K562 (cell line): ENCODE measurements at regions not wholly inside any gene's neighbourhood (a gene's known extent, or its start where the extent isn't known, plus 50 kb on each side); places are given as distances from the start of the nearest gene placed in this dataset.

Experiments
- ATAC-seq: fragments of 200-7000 bp; cut with Tn5 transposase; 3 replicates; pipeline ENCODE4 v1.9.1; 2020; ENCODE audit warnings: moderate library complexity
- BruUV-seq: library from RNA; stranded (reverse); fragments of 400-500 nt; replicated peaks from 2 replicates; lab custom pipeline; 2021; lab: Mats Ljungman, UMichigan
- CTCF ChIA-PET: fragments of 300-600 bp; formaldehyde crosslinking; extraction: SDS; loops from one replicate; lab custom pipeline; 2021; ENCODE audit warnings: low intra/inter-chr PET ratio; lab: Yijun Ruan, JAX
- POLR2A ChIA-PET: fragments of 300-600, 350-650 bp; sonication (Branson Sonifier 250); formaldehyde crosslinking; extraction: SDS; loops from one replicate; lab custom pipeline; 2021; ENCODE audit warnings: antibody characterized with exemption, inconsistent platforms; lab: Yijun Ruan, JAX
- DNase-seq, 4 experiments: peaks; one replicate each; pipeline versions ENCODE4 v3.0.0 to v3.0.0-alpha.2; 2011 to 2018; ENCODE audit warnings: low spot score in 3 of 4, mixed read lengths in 3 of 4; ENCODE audit errors: extremely low read depth in 1 of 4
- FAIRE-seq: peaks from 2 replicates; lab custom pipeline; 2011; peaks lifted over from hg19 to GRCh38; lab: Jason Lieb, UNC
- H2AFZ ChIP-seq: 2 replicates; pipeline ENCODE4 v1.6.0; 2011; ENCODE audit warnings: low read depth, low read length, control low read depth, inconsistent platforms
- H3K27ac ChIP-seq: fragments of 200-600 bp; 3 replicates; pipeline ENCODE4 v1.8.0; 2011; ENCODE audit warnings: low read depth, mild to moderate bottlenecking, control low read depth, inconsistent platforms, low read length, moderate library complexity, mixed read lengths; ENCODE audit errors: extremely low read depth
- H3K27me3 ChIP-seq, 2 experiments: fragments of 300-600 bp in 1 of 2; 2 replicates in 1 of 2; 3 replicates in 1 of 2; pipeline versions ENCODE4 v1.6.0 to v1.8.0; 2011; ENCODE audit warnings: inconsistent platforms in 2 of 2, low read length in 2 of 2, mild to moderate bottlenecking in 1 of 2, mixed read lengths in 1 of 2, moderate library complexity in 1 of 2; ENCODE audit not compliant: control insufficient read depth in 2 of 2, insufficient read depth in 2 of 2
- H3K36me3 ChIP-seq: fragments of 300-600 bp; 3 replicates; pipeline ENCODE4 v1.8.0; 2011; ENCODE audit warnings: mild to moderate bottlenecking, low read length, inconsistent platforms; ENCODE audit not compliant: control insufficient read depth, insufficient read depth
- H3K4me1 ChIP-seq, 2 experiments: fragments of 200-600 bp in 1 of 2; replicated peaks in 1 of 2; 2 replicates in 1 of 2; 3 replicates in 1 of 2; pipeline versions ENCODE4 v1.5.1 to v1.8.0; 2011; ENCODE audit warnings: inconsistent platforms in 2 of 2, low read length in 2 of 2, mild to moderate bottlenecking in 1 of 2, mixed read lengths in 1 of 2, moderate library complexity in 1 of 2; ENCODE audit not compliant: control insufficient read depth in 2 of 2, insufficient read depth in 2 of 2
- H3K4me2 ChIP-seq: 2 replicates; pipeline ENCODE4 v1.6.1; 2011; ENCODE audit warnings: low read length, control low read depth, inconsistent platforms, mixed read lengths; ENCODE audit not compliant: insufficient read depth
- H3K4me3 ChIP-seq: fragments of 200-600 bp; sonication (generic), shearing (Covaris generic); 2 replicates; pipeline ENCODE4 v1.5.1; 2016; ENCODE audit warnings: control low read depth, inconsistent platforms
- H3K79me2 ChIP-seq: fragments of 200-600 bp; 3 replicates; pipeline ENCODE4 v1.8.0; 2011; ENCODE audit warnings: low read length, inconsistent platforms; ENCODE audit not compliant: control insufficient read depth, insufficient read depth
- H3K9ac ChIP-seq, 2 experiments: 2 replicates each; pipeline versions ENCODE4 v1.6.0 to v1.6.1; 2011; ENCODE audit warnings: low read depth in 2 of 2, low read length in 2 of 2, control low read depth in 1 of 2, inconsistent platforms in 1 of 2, mild to moderate bottlenecking in 1 of 2, mixed read lengths in 1 of 2; ENCODE audit not compliant: insufficient read depth in 1 of 2
- H3K9me1 ChIP-seq: one replicate; pipeline ENCODE4 v1.6.0; 2011; ENCODE audit warnings: inconsistent platforms, mild to moderate bottlenecking, low read length, moderate library complexity; ENCODE audit not compliant: control insufficient read depth, insufficient read depth
- H3K9me3 ChIP-seq: replicated peaks from 2 replicates; pipeline ENCODE4 v1.5.1; 2011; ENCODE audit warnings: low read depth, low read length, inconsistent platforms; ENCODE audit not compliant: control insufficient read depth, insufficient read depth
- H4K20me1 ChIP-seq: replicated peaks from 2 replicates; pipeline ENCODE4 v1.6.1; 2011; ENCODE audit warnings: low read length, inconsistent platforms, mixed read lengths; ENCODE audit not compliant: control insufficient read depth, insufficient read depth
- ARID1B ChIP-seq: fragments of 450-650 bp; IDR thresholded peaks from 2 replicates; pipeline ENCODE4 v1.6.1; 2016; ENCODE audit warnings: antibody characterized with exemption, mild to moderate bottlenecking, inconsistent platforms
- MCM5 ChIP-seq: fragments of 450-650 bp; IDR thresholded peaks from 2 replicates; pipeline ENCODE4 v1.6.1; 2016; ENCODE audit warnings: low read depth
- WGBS: fragments of 100-300 bp; shearing (Covaris generic); methylation state at CpG from one replicate; pipeline ENCODE4 v1.1.6; 2016; ENCODE audit warnings: low coverage, mixed read lengths; ENCODE audit not compliant: insufficient coverage; ENCODE audit errors: missing lambda C conversion rate; 5-methylcytosine and 5-hydroxymethylcytosine counted together
- in situ Hi-C: fragments of 300-500 bp; cut with MboI; formaldehyde crosslinking; loops from 4 replicates; pipeline ENCODE4 v1.15.0; 2018; ENCODE audit warnings: inconsistent platforms, mixed read lengths
- intact Hi-C: fragments of 100-400 bp; cut with micrococcal nuclease; formaldehyde crosslinking; loops from 2 replicates; pipeline ENCODE4 v1.14.2; 2022
- TF ChIP-seq, protein P1 (sequence below), 2 experiments: fragments of 450-650 bp; IDR thresholded peaks; 2 replicates each; pipeline ENCODE4 v1.6.1; 2016; ENCODE audit warnings: mild to moderate bottlenecking in 2 of 2, borderline replicate concordance in 1 of 2, low read depth in 1 of 2, moderate library complexity in 1 of 2

DNA sequence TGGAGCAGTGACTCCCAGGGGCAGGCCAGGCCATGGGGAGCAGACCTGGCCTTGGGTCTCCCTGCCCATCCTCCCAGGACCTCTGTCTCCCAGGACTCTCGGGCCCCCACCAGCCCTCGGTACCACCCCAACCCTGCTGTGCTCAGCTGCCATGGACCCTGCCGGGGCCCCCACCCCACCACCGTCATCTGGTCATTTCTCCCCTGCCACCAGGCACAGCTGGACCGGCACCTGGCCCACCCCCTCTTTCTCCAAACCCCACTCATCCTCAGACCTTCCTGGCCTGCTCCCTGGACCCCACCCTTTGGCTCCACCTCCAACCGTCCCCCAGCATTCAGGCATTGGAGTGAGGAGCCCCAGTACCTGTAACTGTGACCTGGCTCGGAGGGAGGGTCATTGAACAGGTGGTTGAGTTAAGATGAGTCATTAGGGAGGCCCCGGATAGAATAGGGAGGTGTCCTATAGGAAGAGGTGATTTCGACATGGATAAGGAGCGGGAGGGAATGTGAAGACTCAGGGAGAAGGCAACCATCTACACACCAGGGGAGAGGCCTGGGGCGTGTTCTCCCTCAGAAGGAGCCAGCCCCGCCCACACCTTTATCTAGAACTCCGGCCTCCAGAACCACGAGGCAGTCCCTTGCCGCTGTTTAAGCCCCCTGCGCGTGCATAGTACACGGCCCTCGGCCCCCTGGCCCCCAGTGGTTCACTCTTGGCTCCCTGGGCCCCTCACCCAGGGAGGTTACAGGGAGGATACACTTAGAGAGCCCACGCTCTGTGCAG, 1395.9 kb downstream of the BRD1 start:
- Histone ChIP-seq H3K4me3 (no peak overlapping the region), H3K27me3 (no peaks in the 10 kb centered on the region; a peak in 1 of 5 replicates), H3K9me1 (no peaks in the 10 kb centered on the region), H3K9ac (no peak overlapping the region), H3K27ac (no peak overlapping the region), H3K36me3 (no peaks in the 10 kb centered on the region), H3K4me1 (0 out of 5 replicates have a peak, but pooled peaks cover 0 to 2% of the 10 kb centered on the region in 2 experiments), H3K9me3 (no peaks in the 10 kb centered on the region), H3K79me2 (no peaks in the 10 kb centered on the region), H2AFZ (no peak overlapping the region), H4K20me1 (no peaks in the 10 kb centered on the region), H3K4me2 (no peak overlapping the region)
- 4% methylated on average over 11 of the region's 20 CpGs for WGBS
- POLR2A ChIA-PET, result no interaction called here
- DNase-seq (peak in 3 of 4 experiments; percentile 4 to 11 (median 7)), ATAC-seq (peak; percentile 45; the same call in 2 of the 3 replicates), FAIRE-seq (no peak)
- intact Hi-C loops, result no loop called here
- CTCF ChIA-PET, result no interaction called here
- no peak for TF ChIP-seq ARID1B
- TF ChIP-seq, protein P1, sequence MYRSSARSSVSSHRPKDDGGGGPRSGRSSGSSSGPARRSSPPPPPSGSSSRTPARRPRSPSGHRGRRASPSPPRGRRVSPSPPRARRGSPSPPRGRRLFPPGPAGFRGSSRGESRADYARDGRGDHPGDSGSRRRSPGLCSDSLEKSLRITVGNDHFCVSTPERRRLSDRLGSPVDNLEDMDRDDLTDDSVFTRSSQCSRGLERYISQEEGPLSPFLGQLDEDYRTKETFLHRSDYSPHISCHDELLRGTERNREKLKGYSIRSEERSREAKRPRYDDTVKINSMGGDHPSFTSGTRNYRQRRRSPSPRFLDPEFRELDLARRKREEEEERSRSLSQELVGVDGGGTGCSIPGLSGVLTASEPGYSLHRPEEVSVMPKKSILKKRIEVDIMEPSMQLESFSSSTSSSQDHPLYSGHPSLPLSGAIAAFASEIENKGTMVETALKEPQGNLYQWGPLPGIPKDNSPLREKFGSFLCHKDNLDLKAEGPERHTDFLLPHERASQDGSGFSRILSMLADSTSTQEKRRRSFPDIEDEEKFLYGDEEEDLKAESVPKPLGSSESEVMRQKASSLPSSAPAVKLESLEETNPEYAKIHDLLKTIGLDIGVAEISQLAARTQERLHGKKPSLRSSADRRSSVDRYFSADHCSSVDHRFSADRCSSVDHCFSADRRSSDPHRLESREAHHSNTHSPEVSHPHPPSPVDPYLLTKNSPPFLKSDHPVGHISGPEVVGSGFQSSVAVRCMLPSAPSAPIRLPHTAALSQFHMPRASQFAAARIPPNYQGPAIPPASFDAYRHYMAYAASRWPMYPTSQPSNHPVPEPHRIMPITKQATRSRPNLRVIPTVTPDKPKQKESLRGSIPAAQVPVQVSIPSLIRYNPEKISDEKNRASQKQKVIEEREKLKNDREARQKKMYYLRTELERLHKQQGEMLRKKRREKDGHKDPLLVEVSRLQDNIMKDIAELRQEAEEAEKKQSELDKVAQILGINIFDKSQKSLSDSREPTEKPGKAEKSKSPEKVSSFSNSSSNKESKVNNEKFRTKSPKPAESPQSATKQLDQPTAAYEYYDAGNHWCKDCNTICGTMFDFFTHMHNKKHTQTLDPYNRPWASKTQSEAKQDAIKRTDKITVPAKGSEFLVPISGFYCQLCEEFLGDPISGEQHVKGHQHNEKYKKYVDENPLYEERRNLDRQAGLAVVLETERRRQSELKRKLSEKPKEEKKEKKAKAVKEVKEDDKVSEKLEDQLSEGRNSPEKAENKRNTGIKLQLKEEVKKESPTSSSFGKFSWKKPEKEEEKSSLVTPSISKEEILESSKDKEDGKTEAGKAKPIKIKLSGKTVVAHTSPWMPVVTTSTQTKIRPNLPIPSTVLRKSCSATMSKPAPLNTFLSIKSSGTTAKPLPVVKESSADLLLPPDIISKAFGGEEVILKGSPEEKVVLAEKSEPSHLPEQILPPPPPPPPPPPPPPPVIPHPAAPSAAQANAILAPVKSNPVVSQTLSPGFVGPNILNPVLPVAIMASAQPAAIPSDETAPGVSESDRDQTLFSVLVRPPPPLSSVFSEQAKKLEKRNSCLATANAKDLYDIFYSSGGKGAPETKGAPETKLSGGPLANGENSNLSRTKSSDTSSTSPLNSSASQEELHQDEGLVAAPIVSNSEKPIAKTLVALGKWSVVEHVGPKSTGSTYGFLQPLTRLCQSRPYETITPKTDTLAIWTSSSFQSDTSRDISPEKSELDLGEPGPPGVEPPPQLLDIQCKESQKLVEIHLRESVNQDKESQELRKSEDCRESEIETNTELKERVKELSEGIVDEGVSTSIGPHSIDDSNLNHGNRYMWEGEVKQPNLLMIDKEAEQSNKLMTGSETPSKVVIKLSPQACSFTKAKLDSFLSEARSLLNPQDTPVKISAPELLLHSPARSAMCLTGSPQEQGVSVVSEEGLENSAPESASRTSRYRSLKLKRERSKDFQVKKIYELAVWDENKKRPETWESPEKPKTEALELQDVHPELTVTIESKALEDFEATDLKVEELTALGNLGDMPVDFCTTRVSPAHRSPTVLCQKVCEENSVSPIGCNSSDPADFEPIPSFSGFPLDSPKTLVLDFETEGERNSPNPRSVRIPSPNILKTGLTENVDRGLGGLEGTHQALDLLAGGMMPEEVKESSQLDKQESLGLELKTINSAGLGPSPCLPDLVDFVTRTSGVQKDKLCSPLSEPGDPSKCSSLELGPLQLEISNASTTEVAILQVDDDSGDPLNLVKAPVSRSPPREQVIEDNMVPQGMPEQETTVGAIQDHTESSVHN (IDR thresholded peaks at IDR 0.05; ENCODE audit: borderline replicate concordance in 1 of 2, low read depth in 1 of 2), result no peak
- TF ChIP-seq MCM5, result no peak
- BruUV-seq, result no TSS peak
- in situ Hi-C loops, result no loop called here
